ENCODE measurements at regions not wholly inside any gene's neighbourhood (a gene's known extent, or its start where the extent isn't known, plus 50 kb on each side); places are given as distances from the start of the nearest gene placed in this dataset.

DNA sequence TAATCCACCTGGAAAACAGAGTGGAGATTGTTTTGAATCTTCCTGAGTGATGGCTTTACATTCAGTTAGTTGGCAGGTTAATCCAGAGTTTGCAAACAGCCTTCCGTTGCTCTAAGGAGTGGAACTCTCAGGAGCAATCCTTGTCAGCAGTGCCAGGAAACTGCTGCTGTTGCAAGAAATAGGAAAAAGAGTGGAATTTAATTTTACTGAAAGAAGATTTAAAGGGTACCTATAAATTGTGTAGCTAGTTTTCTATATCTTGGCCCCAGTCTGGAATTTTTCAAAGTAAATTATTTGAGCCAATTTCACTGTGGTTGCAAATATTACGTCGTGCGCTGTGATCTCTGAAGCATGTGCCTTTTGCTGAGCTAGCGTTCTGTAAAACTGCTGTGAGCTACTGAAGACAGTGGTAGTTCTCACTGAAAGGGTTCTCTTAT lies 55.5 kb upstream of the SLC5A12 start:
- H3K36me3 ChIP-seq (ENCODE audit: control insufficient read depth, insufficient read depth, low read length), result no peaks in the 10 kb centered on the region
- no peak overlapping the region for H3K9ac ChIP-seq (ENCODE audit: low read depth, low read length)
- no peaks in the 10 kb centered on the region for H3K4me1 ChIP-seq (ENCODE audit: control insufficient read depth, insufficient read depth, low read length)
- H3K27me3 ChIP-seq (ENCODE audit: control insufficient read depth, insufficient read depth, low read length), result no peaks in the 10 kb centered on the region
- no peak overlapping the region for H3K27ac ChIP-seq (ENCODE audit: low read depth, low read length)
- H3K9me3 ChIP-seq (ENCODE audit: control insufficient read depth, insufficient read depth, low read length), result no peaks in the 10 kb centered on the region
- H3K4me3 ChIP-seq (ENCODE audit: low read depth, low read length), result no peak overlapping the region

DNA sequence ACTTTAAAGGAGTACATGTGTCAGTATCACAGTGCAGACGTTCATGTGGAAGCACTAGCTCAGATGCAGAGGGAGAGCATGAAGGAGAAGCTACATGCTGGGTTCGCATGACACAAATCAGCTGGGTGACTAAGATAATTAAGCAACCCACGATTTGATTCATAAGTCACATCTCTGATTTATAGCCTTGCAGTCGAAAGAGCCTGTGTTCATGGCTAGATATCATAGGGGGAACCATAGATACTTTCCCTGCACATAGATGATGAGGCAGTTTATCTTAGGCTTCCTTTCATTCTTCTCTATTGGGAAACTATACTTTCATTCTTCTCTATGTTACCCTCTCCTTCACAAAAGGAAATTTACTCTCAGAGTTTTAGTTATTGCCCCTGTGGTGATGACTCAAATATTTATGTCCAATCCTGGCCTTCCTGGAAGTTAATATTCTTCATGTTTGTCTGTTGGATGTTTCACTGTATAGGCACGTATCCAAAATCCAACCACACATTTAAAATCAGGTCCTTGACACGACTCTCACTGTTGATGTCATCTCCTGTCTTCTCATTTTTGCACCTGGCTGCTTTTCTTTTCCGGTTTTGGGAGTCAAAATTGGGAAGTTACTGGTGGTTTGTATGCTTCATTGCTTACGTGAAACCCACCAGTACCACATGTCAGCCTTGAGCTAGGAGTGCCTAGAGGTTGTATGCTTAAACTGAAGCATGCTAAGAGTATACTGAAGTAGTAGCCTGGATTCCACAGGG lies 56.3 kb upstream of the SLC5A12 start:
- Histone ChIP-seq H3K4me1 (ENCODE audit: control insufficient read depth, insufficient read depth, low read length) (no peaks in the 10 kb centered on the region), H3K36me3 (ENCODE audit: control insufficient read depth, insufficient read depth, low read length) (no peaks in the 10 kb centered on the region), H3K27ac (ENCODE audit: low read depth, low read length) (no peak overlapping the region), H3K4me3 (ENCODE audit: low read depth, low read length) (no peak overlapping the region), H3K27me3 (ENCODE audit: control insufficient read depth, insufficient read depth, low read length) (no peaks in the 10 kb centered on the region), H3K9ac (ENCODE audit: low read depth, low read length) (no peak overlapping the region), H3K9me3 (ENCODE audit: control insufficient read depth, insufficient read depth, low read length) (no peaks in the 10 kb centered on the region)

GRCh38 chr11:26779074-26779865 lies 57.4 kb upstream of the SLC5A12 start:
- peaks cover 7% of the 10 kb centered on the region; the same call in 1 of the 2 replicates for H3K9me3 ChIP-seq (ENCODE audit: control insufficient read depth, insufficient read depth, low read length)
- no peak overlapping the region for H3K4me3 ChIP-seq (ENCODE audit: low read depth, low read length)
- H3K9ac ChIP-seq (ENCODE audit: low read depth, low read length), result no peak overlapping the region
- no peak overlapping the region for H3K27ac ChIP-seq (ENCODE audit: low read depth, low read length)
- no peaks in the 10 kb centered on the region for H3K4me1 ChIP-seq (ENCODE audit: control insufficient read depth, insufficient read depth, low read length)
- no peaks in the 10 kb centered on the region for H3K27me3 ChIP-seq (ENCODE audit: control insufficient read depth, insufficient read depth, low read length)
- H3K36me3 ChIP-seq (ENCODE audit: control insufficient read depth, insufficient read depth, low read length), result no peaks in the 10 kb centered on the region

DNA sequence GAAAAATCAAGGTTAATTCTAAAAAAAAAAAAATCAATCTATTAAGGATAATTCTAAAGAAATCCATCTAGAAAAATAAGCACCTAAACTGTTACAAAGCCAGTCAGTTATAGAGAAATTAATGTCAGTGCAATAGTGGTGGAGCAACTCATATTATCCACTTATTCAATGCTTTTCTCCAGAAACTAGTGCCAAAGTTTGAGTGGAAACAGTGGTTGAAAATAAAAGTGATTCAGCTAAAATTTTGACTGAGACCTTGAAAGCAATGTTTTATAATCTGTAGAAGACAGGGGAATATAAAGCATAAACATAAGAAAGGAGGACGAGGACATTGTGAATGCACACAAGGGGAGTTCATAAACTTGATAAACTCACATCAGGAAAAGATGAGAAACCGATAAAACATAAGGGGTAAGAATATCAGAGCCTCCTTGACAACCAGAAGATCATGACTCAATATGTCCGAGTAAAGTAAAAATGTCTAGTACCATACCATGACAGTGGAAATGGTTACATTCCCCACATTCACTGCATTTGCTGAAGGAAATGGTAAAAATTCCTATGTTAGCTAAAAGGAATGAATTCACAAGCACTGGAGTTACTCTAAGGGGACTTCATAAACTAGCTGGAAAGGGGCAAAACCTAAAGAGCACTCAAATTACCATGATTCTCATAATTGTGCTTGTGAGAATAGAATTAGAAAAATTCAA lies 58.7 kb upstream of the SLC5A12 start:
- no peak overlapping the region for H3K4me3 ChIP-seq (ENCODE audit: low read depth, low read length)
- no peaks in the 10 kb centered on the region for H3K36me3 ChIP-seq (ENCODE audit: control insufficient read depth, insufficient read depth, low read length)
- H3K9ac ChIP-seq (ENCODE audit: low read depth, low read length), result no peak overlapping the region
- H3K27me3 ChIP-seq (ENCODE audit: control insufficient read depth, insufficient read depth, low read length), result no peaks in the 10 kb centered on the region
- H3K4me1 ChIP-seq (ENCODE audit: control insufficient read depth, insufficient read depth, low read length), result no peaks in the 10 kb centered on the region
- peaks cover 10% of the 10 kb centered on the region; the same call in 1 of the 2 replicates for H3K9me3 ChIP-seq (ENCODE audit: control insufficient read depth, insufficient read depth, low read length)
- H3K27ac ChIP-seq (ENCODE audit: low read depth, low read length), result no peak overlapping the region

- H3K27ac ChIP-seq (ENCODE audit: low read depth, low read length), result no peak overlapping the region
- H3K4me3 ChIP-seq (ENCODE audit: low read depth, low read length), result no peak overlapping the region
- H3K9me3 ChIP-seq (ENCODE audit: control insufficient read depth, insufficient read depth, low read length), result peaks cover 10% of the 10 kb centered on the region; the same call in 1 of the 2 replicates
- no peak overlapping the region for H3K9ac ChIP-seq (ENCODE audit: low read depth, low read length)
- no peaks in the 10 kb centered on the region for H3K36me3 ChIP-seq (ENCODE audit: control insufficient read depth, insufficient read depth, low read length)
- no peaks in the 10 kb centered on the region for H3K4me1 ChIP-seq (ENCODE audit: control insufficient read depth, insufficient read depth, low read length)
- no peaks in the 10 kb centered on the region for H3K27me3 ChIP-seq (ENCODE audit: control insufficient read depth, insufficient read depth, low read length)
These were observed 60.5 kb upstream of the SLC5A12 start for GRCh38 chr11:26782220-26782965.

GRCh38 chr11:26783997-26784396 lies 62.1 kb upstream of the SLC5A12 start:
- Histone ChIP-seq H3K9ac (ENCODE audit: low read depth, low read length) (no peak overlapping the region), H3K27ac (ENCODE audit: low read depth, low read length) (no peak overlapping the region), H3K4me1 (ENCODE audit: control insufficient read depth, insufficient read depth, low read length) (no peaks in the 10 kb centered on the region), H3K9me3 (ENCODE audit: control insufficient read depth, insufficient read depth, low read length) (peaks cover 10% of the 10 kb centered on the region; the same call in 1 of the 2 replicates), H3K4me3 (ENCODE audit: low read depth, low read length) (no peak overlapping the region), H3K27me3 (ENCODE audit: control insufficient read depth, insufficient read depth, low read length) (no peaks in the 10 kb centered on the region), H3K36me3 (ENCODE audit: control insufficient read depth, insufficient read depth, low read length) (no peaks in the 10 kb centered on the region)

- H3K9ac ChIP-seq (ENCODE audit: low read depth, low read length), result no peak overlapping the region
- no peaks in the 10 kb centered on the region for H3K4me1 ChIP-seq (ENCODE audit: control insufficient read depth, insufficient read depth, low read length)
- H3K4me3 ChIP-seq (ENCODE audit: low read depth, low read length), result no peak overlapping the region
- no peaks in the 10 kb centered on the region for H3K36me3 ChIP-seq (ENCODE audit: control insufficient read depth, insufficient read depth, low read length)
- H3K27ac ChIP-seq (ENCODE audit: low read depth, low read length), result no peak overlapping the region
- no peaks in the 10 kb centered on the region for H3K9me3 ChIP-seq (ENCODE audit: control insufficient read depth, insufficient read depth, low read length)
- no peaks in the 10 kb centered on the region for H3K27me3 ChIP-seq (ENCODE audit: control insufficient read depth, insufficient read depth, low read length)
These were observed 68.9 kb upstream of the SLC5A12 start for GRCh38 chr11:26790738-26791137.

DNA sequence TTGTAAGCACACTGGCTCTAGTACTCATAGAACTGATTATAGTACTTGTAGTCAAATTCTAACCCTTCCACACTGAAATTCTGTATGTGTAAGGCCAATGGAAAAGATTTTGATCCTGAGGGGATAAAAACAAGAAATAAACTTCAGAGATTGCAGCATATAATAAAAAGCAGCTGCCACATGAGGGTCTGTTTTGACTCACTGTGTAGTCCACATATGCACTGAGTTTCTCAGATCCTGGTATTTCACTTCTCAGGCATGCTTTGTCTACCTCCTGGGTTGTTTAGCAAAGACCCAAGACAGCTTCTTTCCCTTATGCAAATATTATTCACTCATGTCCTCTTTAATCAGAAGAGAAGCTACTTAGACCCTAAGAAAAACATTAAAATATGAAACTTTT lies 71.1 kb upstream of the SLC5A12 start:
- H3K4me1 ChIP-seq (ENCODE audit: control insufficient read depth, insufficient read depth, low read length), result no peaks in the 10 kb centered on the region
- no peaks in the 10 kb centered on the region for H3K27me3 ChIP-seq (ENCODE audit: control insufficient read depth, insufficient read depth, low read length)
- no peak overlapping the region for H3K27ac ChIP-seq (ENCODE audit: low read depth, low read length)
- no peaks in the 10 kb centered on the region for H3K9me3 ChIP-seq (ENCODE audit: control insufficient read depth, insufficient read depth, low read length)
- no peaks in the 10 kb centered on the region for H3K36me3 ChIP-seq (ENCODE audit: control insufficient read depth, insufficient read depth, low read length)
- no peak overlapping the region for H3K4me3 ChIP-seq (ENCODE audit: low read depth, low read length)
- H3K9ac ChIP-seq (ENCODE audit: low read depth, low read length), result no peak overlapping the region

DNA sequence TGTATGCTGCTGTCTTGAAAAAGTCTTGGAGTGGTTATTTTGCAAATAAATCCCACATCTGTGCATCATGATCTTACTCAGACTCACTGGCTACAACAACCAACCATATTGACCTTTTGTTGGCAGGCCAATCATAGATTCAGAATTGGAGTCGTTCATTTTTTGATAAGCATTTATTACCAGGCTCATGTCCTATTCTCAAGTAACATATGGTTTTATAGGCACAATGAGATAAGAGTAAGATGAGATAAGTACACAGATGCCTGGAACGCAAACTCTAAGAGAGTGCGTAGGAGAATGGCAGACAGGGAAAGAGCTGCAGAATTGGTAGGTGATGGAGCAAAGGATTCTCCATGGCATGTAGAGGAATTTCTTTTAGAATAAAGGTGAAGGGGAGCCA lies 71.6 kb upstream of the SLC5A12 start:
- Histone ChIP-seq H3K9me3 (ENCODE audit: control insufficient read depth, insufficient read depth, low read length) (no peaks in the 10 kb centered on the region), H3K4me1 (ENCODE audit: control insufficient read depth, insufficient read depth, low read length) (no peaks in the 10 kb centered on the region), H3K9ac (ENCODE audit: low read depth, low read length) (no peak overlapping the region), H3K27ac (ENCODE audit: low read depth, low read length) (no peak overlapping the region), H3K36me3 (ENCODE audit: control insufficient read depth, insufficient read depth, low read length) (no peaks in the 10 kb centered on the region), H3K27me3 (ENCODE audit: control insufficient read depth, insufficient read depth, low read length) (no peaks in the 10 kb centered on the region), H3K4me3 (ENCODE audit: low read depth, low read length) (no peak overlapping the region)

- no peaks in the 10 kb centered on the region for H3K36me3 ChIP-seq (ENCODE audit: control insufficient read depth, insufficient read depth, low read length)
- no peak overlapping the region for H3K27ac ChIP-seq (ENCODE audit: low read depth, low read length)
- no peaks in the 10 kb centered on the region for H3K27me3 ChIP-seq (ENCODE audit: control insufficient read depth, insufficient read depth, low read length)
- peaks cover 6% of the 10 kb centered on the region; the same call in 1 of the 2 replicates for H3K4me1 ChIP-seq (ENCODE audit: control insufficient read depth, insufficient read depth, low read length)
- no peaks in the 10 kb centered on the region for H3K9me3 ChIP-seq (ENCODE audit: control insufficient read depth, insufficient read depth, low read length)
- H3K9ac ChIP-seq (ENCODE audit: low read depth, low read length), result no peak overlapping the region
- H3K4me3 ChIP-seq (ENCODE audit: low read depth, low read length), result no peak overlapping the region
These were observed 79.7 kb upstream of the SLC5A12 start for GRCh38 chr11:26801601-26802000.

All from HUES48 (cell line).